ENCODE measurements at regions not wholly inside any gene's neighbourhood (a gene's known extent, or its start where the extent isn't known, plus 50 kb on each side); places are given as distances from the start of the nearest gene placed in this dataset.

GRCh38 chr14:33857650-33858049 lies 93.2 kb downstream of the EGLN3 start (continued):
- no peak for TF ChIP-seq ZNF462 (CRISPR knock-in tag; IDR thresholded peaks at IDR 0.05)
- TF ChIP-seq JUNB (IDR thresholded peaks at IDR 0.05; ENCODE audit: unreplicated experiment) = no peak
- no peak for TF ChIP-seq ZNF114 (CRISPR knock-in tag; IDR thresholded peaks at IDR 0.05)
- TF ChIP-seq CREB1 (CRISPR knock-in tag; IDR thresholded peaks at IDR 0.05; ENCODE audit: low read depth) = no peak
- TF ChIP-seq ZNF331 (CRISPR knock-in tag; IDR thresholded peaks at IDR 0.05; ENCODE audit: low read depth) = no peak
- TF ChIP-seq REST (IDR thresholded peaks at IDR 0.05; ENCODE audit: unreplicated experiment) = no peak
- no peak for TF ChIP-seq POLR2AphosphoS5 (IDR thresholded peaks at IDR 0.05; ENCODE audit: low read depth)
